NCI-H2029 (cell line): ENCODE measurements at regions not wholly inside any gene's neighbourhood (a gene's known extent, or its start where the extent isn't known, plus 50 kb on each side); places are given as distances from the start of the nearest gene placed in this dataset.
"Not testable (repeated sequence)": the region's sequence is repeated elsewhere in the genome, so short reads cannot be mapped to it uniquely, and the experiment has no call there.

Experiments
- DNase-seq: peaks from one replicate; lab custom pipeline; 2025; lab: John Stamatoyannopoulos, UW

GRCh38 chr9:21533597-21533996 lies 51.5 kb upstream of the IFNE start:
- DNase-seq, result no peak

GRCh38 chr9:21535396-21535795 lies 53.3 kb upstream of the IFNE start:
- DNase-seq, result no peak

- no peak for DNase-seq
Observed at GRCh38 chr9:21542787-21543186, 60.7 kb upstream of the IFNE start.

- DNase-seq, result no peak
Observed at GRCh38 chr9:21543187-21543586, 61.1 kb upstream of the IFNE start.

- DNase-seq, result not testable (repeated sequence)
Observed at GRCh38 chr9:21543816-21544215, 61.7 kb upstream of the IFNE start.

GRCh38 chr9:21546949-21547348 lies 64.8 kb upstream of the IFNE start:
- no peak for DNase-seq

- no peak for DNase-seq
Observed at GRCh38 chr9:21549251-21549765, 67.2 kb upstream of the IFNE start.

- no peak for DNase-seq
Observed at GRCh38 chr9:21549890-21550289, 67.8 kb upstream of the IFNE start.

- DNase-seq, result no peak
Observed at GRCh38 chr9:21550392-21550791, 68.3 kb upstream of the IFNE start.

- no peak for DNase-seq
Observed at GRCh38 chr9:21551401-21551800, 69.3 kb upstream of the IFNE start.

- DNase-seq, result no peak
Observed at GRCh38 chr9:21552244-21553170, 70.4 kb upstream of the IFNE start.

GRCh38 chr9:21553441-21553840 lies 71.3 kb upstream of the IFNE start:
- DNase-seq, result no peak

- DNase-seq, result no peak
Observed at GRCh38 chr9:21554813-21555212, 72.7 kb upstream of the IFNE start.

GRCh38 chr9:21555911-21556310 lies 73.8 kb upstream of the IFNE start:
- DNase-seq, result no peak

GRCh38 chr9:21556581-21557427 lies 74.7 kb upstream of the IFNE start:
- DNase-seq, result no peak

GRCh38 chr9:21557428-21557768 lies 75.3 kb upstream of the IFNE start:
- no peak for DNase-seq

GRCh38 chr9:21558079-21558478 lies 76.0 kb upstream of the IFNE start:
- no peak for DNase-seq

- DNase-seq, result no peak
Observed at GRCh38 chr9:21558615-21559401, 76.7 kb upstream of the IFNE start.

GRCh38 chr9:21559402-21560280 lies 77.5 kb upstream of the IFNE start:
- DNase-seq, result no peak

- no peak for DNase-seq
Observed at GRCh38 chr9:21560281-21560745, 78.2 kb upstream of the IFNE start.

- no peak for DNase-seq
Observed at GRCh38 chr9:21561502-21561901, 79.4 kb upstream of the IFNE start.
